Stimulated activated CD4-positive, alpha-beta T cell treated with anti-CD3 and anti-CD28 coated beads, Interleukin-1b, Interleukin-23, amount 100 ng/mL, for 24 hours (primary cell): ENCODE measurements at regions not wholly inside any gene's neighbourhood (a gene's known extent, or its start where the extent isn't known, plus 50 kb on each side); places are given as distances from the start of the nearest gene placed in this dataset.

Experiments used
- DNase-seq, 4 experiments: peaks; one replicate each; pipeline ENCODE4 v3.0.0-alpha.2; 2020; ENCODE audit warnings: low read depth in 4 of 4, low spot score in 1 of 4

GRCh38 chr16:80018466-80018865, 417.9 kb upstream of the MAF start:
- no peak for DNase-seq

GRCh38 chr16:80016731-80017326, 416.3 kb upstream of the MAF start:
- no peak for DNase-seq

- no peak for DNase-seq
These were observed 415.0 kb upstream of the MAF start for GRCh38 chr16:80015566-80015965.

GRCh38 chr16:80014241-80014939, 413.9 kb upstream of the MAF start:
- DNase-seq, result no peak

- no peak for DNase-seq
These were observed 412.0 kb upstream of the MAF start for GRCh38 chr16:80012586-80012985.

- no peak for DNase-seq
These were observed 409.6 kb upstream of the MAF start for GRCh38 chr16:80009971-80010659.

GRCh38 chr16:80008857-80009256, 408.3 kb upstream of the MAF start:
- DNase-seq, result no peak

- DNase-seq, result no peak
These were observed 406.7 kb upstream of the MAF start for GRCh38 chr16:80007231-80007630.

GRCh38 chr16:80006241-80007215, 406.0 kb upstream of the MAF start:
- DNase-seq, result no peak

- no peak for DNase-seq
These were observed 403.6 kb upstream of the MAF start for GRCh38 chr16:80004113-80004512.

- no peak for DNase-seq
These were observed 401.7 kb upstream of the MAF start for GRCh38 chr16:80002261-80002660.

GRCh38 chr16:79998143-79998542, 397.6 kb upstream of the MAF start:
- no peak for DNase-seq

GRCh38 chr16:79997257-79997656, 396.7 kb upstream of the MAF start:
- DNase-seq, result peak in 1 of 4 experiments; percentile 2

- DNase-seq, result no peak
These were observed 395.8 kb upstream of the MAF start for GRCh38 chr16:79996321-79996720.

GRCh38 chr16:79995315-79995714, 394.8 kb upstream of the MAF start:
- no peak for DNase-seq

- no peak for DNase-seq
These were observed 393.9 kb upstream of the MAF start for GRCh38 chr16:79994418-79994817.

- DNase-seq, result no peak
These were observed 393.2 kb upstream of the MAF start for GRCh38 chr16:79993629-79994209.

- no peak for DNase-seq
These were observed 391.4 kb upstream of the MAF start for GRCh38 chr16:79991969-79992368.

GRCh38 chr16:79988721-79989220, 388.2 kb upstream of the MAF start:
- DNase-seq, result no peak

GRCh38 chr16:79988089-79988488, 387.6 kb upstream of the MAF start:
- DNase-seq, result no peak

- DNase-seq, result no peak
These were observed 385.8 kb upstream of the MAF start for GRCh38 chr16:79986352-79986751.
